NCI-H2029 treated with DMSO at 0.1 percent for 48 hours (cell line): ENCODE measurements at regions not wholly inside any gene's neighbourhood (a gene's known extent, or its start where the extent isn't known, plus 50 kb on each side); places are given as distances from the start of the nearest gene placed in this dataset.
A peak's percentile ranks its signal among the peaks of the same experiment; 100 is the strongest.

Experiments used
- DNase-seq: peaks from one replicate; lab custom pipeline; 2025; lab: John Stamatoyannopoulos, UW

GRCh38 chr4:140316799-140317198, 56.6 kb upstream of the SCOC start:
- DNase-seq: no peak

- DNase-seq: no peak
Observed at GRCh38 chr4:140315970-140316369, 57.5 kb upstream of the SCOC start.

- DNase-seq: no peak
Observed at GRCh38 chr4:140315438-140315837, 58.0 kb upstream of the SCOC start.

GRCh38 chr4:140315019-140315418, 58.4 kb upstream of the SCOC start:
- DNase-seq: no peak

GRCh38 chr4:140312100-140312499, 61.3 kb upstream of the SCOC start:
- DNase-seq: no peak

GRCh38 chr4:140311257-140311835, 62.1 kb upstream of the SCOC start:
- no peak for DNase-seq

GRCh38 chr4:140309124-140309870, 64.1 kb upstream of the SCOC start:
- no peak for DNase-seq

GRCh38 chr4:140308366-140309123, 64.9 kb upstream of the SCOC start:
- no peak for DNase-seq

- peak; percentile 54 for DNase-seq
Observed at GRCh38 chr4:140305053-140305452, 68.4 kb upstream of the SCOC start.

- no peak for DNase-seq
Observed at GRCh38 chr4:140304346-140304745, 69.1 kb upstream of the SCOC start.

- no peak for DNase-seq
Observed at GRCh38 chr4:140302151-140302859, 71.1 kb upstream of the SCOC start.

GRCh38 chr4:140300271-140300970, 73.0 kb upstream of the SCOC start:
- peak; percentile 54 for DNase-seq

- no peak for DNase-seq
Observed at GRCh38 chr4:140298001-140298400, 75.4 kb upstream of the SCOC start.

GRCh38 chr4:140297221-140297570, 76.2 kb upstream of the SCOC start:
- peak; percentile 12 for DNase-seq

GRCh38 chr4:140296335-140297220, 76.9 kb upstream of the SCOC start:
- no peak for DNase-seq

- no peak for DNase-seq
Observed at GRCh38 chr4:140293979-140294378, 79.5 kb upstream of the SCOC start.

GRCh38 chr4:140291259-140291658, 82.2 kb upstream of the SCOC start:
- no peak for DNase-seq

GRCh38 chr4:140289486-140289885, 84.0 kb upstream of the SCOC start:
- no peak for DNase-seq

- no peak for DNase-seq
Observed at GRCh38 chr4:140286456-140286855, 87.0 kb upstream of the SCOC start.

GRCh38 chr4:140284456-140284855, 89.0 kb upstream of the SCOC start:
- no peak for DNase-seq
